ENCODE measurements at regions not wholly inside any gene's neighbourhood (a gene's known extent, or its start where the extent isn't known, plus 50 kb on each side); places are given as distances from the start of the nearest gene placed in this dataset.

DNA sequence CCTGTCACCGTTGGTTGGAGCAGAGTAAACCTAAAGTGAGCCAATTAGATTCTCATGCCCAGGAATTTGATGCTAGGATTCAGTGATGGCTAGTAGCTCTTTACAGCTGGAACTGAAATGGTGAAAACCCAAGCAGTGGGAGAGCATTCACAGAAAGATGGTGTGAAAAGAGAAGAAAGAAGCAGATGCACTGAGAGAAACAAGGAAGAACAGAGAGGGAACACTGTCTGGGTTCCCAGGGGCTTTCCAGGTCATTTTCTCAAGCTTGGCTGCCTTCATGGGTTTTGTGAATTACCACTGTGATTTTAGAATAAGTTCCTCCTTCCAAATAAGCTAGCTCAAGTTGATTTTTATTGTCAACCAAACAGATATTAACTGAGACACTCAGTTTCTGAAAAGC, 104.1 kb upstream of the AKIRIN2 start:
- TF ChIP-seq, protein P1, sequence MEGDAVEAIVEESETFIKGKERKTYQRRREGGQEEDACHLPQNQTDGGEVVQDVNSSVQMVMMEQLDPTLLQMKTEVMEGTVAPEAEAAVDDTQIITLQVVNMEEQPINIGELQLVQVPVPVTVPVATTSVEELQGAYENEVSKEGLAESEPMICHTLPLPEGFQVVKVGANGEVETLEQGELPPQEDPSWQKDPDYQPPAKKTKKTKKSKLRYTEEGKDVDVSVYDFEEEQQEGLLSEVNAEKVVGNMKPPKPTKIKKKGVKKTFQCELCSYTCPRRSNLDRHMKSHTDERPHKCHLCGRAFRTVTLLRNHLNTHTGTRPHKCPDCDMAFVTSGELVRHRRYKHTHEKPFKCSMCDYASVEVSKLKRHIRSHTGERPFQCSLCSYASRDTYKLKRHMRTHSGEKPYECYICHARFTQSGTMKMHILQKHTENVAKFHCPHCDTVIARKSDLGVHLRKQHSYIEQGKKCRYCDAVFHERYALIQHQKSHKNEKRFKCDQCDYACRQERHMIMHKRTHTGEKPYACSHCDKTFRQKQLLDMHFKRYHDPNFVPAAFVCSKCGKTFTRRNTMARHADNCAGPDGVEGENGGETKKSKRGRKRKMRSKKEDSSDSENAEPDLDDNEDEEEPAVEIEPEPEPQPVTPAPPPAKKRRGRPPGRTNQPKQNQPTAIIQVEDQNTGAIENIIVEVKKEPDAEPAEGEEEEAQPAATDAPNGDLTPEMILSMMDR (IDR thresholded peaks at IDR 0.05; ENCODE audit: extremely low read depth in 1 of 2, insufficient read depth in 1 of 2, low read depth in 1 of 2, low read length in 2 of 2), result no peak
- no peak for TF ChIP-seq POLR2AphosphoS5 (IDR thresholded peaks at IDR 0.05; ENCODE audit: insufficient read depth, low read depth, low read length)
- TF ChIP-seq JUN (IDR thresholded peaks at IDR 0.05; ENCODE audit: borderline replicate concordance, insufficient read depth, insufficient read length, low read depth), result no peak
